Sigmoid colon (tissue), 4 donors: ENCODE measurements at regions not wholly inside any gene's neighbourhood (a gene's known extent, or its start where the extent isn't known, plus 50 kb on each side); places are given as distances from the start of the nearest gene placed in this dataset.

Source experiments
- CTCF ChIP-seq, 4 experiments: fragments of 450-650 bp in 3 of 4; fragments of 200-600 bp in 1 of 4; IDR thresholded peaks; one replicate each; pipeline ENCODE4 v1.5.1; 2016 to 2019; ENCODE audit warnings: antibody characterized with exemption in 4 of 4, mild to moderate bottlenecking in 3 of 4, moderate library complexity in 2 of 4
- POLR2AphosphoS5 ChIP-seq, 4 donors: sonication (generic); formaldehyde crosslinking; IDR thresholded peaks; one replicate each; pipeline ENCODE4 v1.6.1; 2017; ENCODE audit warnings: antibody characterized with exemption in 4 of 4

GRCh38 chr4:34791209-34791608, 1453.1 kb downstream of the ARAP2 start:
- TF ChIP-seq CTCF (IDR thresholded peaks at IDR 0.05) (no peak), POLR2AphosphoS5 (IDR thresholded peaks at IDR 0.05) (no peak)
